H9 (cell line): ENCODE measurements at regions not wholly inside any gene's neighbourhood (a gene's known extent, or its start where the extent isn't known, plus 50 kb on each side); places are given as distances from the start of the nearest gene placed in this dataset.

ENCODE experiments used
- DNase-seq: peaks from one replicate; pipeline ENCODE4 v3.0.0-alpha.2; 2017
- H2AFZ ChIP-seq: one replicate; pipeline ENCODE4 v1.6.1; 2013; ENCODE audit warnings: mild to moderate bottlenecking, low read length, control low read depth, moderate library complexity
- H2AK5ac ChIP-seq: 2 replicates; pipeline ENCODE4 v1.6.1; 2013; ENCODE audit warnings: low read length, control low read depth, mixed read lengths; ENCODE audit not compliant: insufficient read length
- H2BK120ac ChIP-seq: one replicate; pipeline ENCODE4 v1.6.1; 2013; ENCODE audit warnings: low read depth, mild to moderate bottlenecking, low read length, control low read depth, inconsistent platforms; ENCODE audit not compliant: poor library complexity, severe bottlenecking
- H2BK12ac ChIP-seq: 2 replicates; pipeline ENCODE4 v1.6.1; 2013; ENCODE audit warnings: low read length, control low read depth, mixed read lengths, low read depth; ENCODE audit not compliant: insufficient read length
- H2BK15ac ChIP-seq: 2 replicates; pipeline ENCODE4 v1.6.1; 2013; ENCODE audit warnings: low read depth, low read length, control low read depth
- H2BK20ac ChIP-seq: one replicate; pipeline ENCODE4 v1.6.1; 2013; ENCODE audit warnings: low read depth, mild to moderate bottlenecking, low read length, control low read depth, inconsistent platforms; ENCODE audit not compliant: poor library complexity, severe bottlenecking
- H2BK5ac ChIP-seq: 2 replicates; pipeline ENCODE4 v1.6.1; 2013; ENCODE audit warnings: low read length, control low read depth, mixed read lengths; ENCODE audit not compliant: insufficient read length
- H3K14ac ChIP-seq: 2 replicates; pipeline ENCODE4 v1.6.1; 2013; ENCODE audit warnings: low read length, control low read depth; ENCODE audit not compliant: insufficient read depth
- H3K18ac ChIP-seq: 2 replicates; pipeline ENCODE4 v1.6.1; 2013; ENCODE audit warnings: low read depth, mild to moderate bottlenecking, mixed read lengths, low read length, control low read depth; ENCODE audit not compliant: insufficient read length
- H3K23ac ChIP-seq: 2 replicates; pipeline ENCODE4 v1.6.1; 2013; ENCODE audit warnings: low read length, control low read depth, mixed read lengths, low read depth; ENCODE audit not compliant: insufficient read length
- H3K23me2 ChIP-seq: 2 replicates; pipeline ENCODE4 v1.6.1; 2013; ENCODE audit warnings: low read depth, mild to moderate bottlenecking, mixed read lengths, low read length, control low read depth; ENCODE audit not compliant: insufficient read length, poor library complexity, severe bottlenecking
- H3K27ac ChIP-seq: 2 replicates; pipeline ENCODE4 v1.5.1; 2013; ENCODE audit warnings: low read length, control low read depth, mixed read lengths, low read depth; ENCODE audit not compliant: insufficient read length
- H3K27me3 ChIP-seq: 2 replicates; pipeline ENCODE4 v1.6.1; 2013; ENCODE audit warnings: low read length, control low read depth, inconsistent platforms; ENCODE audit not compliant: insufficient read depth
- H3K4ac ChIP-seq: 2 replicates; pipeline ENCODE4 v1.6.1; 2013; ENCODE audit warnings: low read depth, mild to moderate bottlenecking, control low read depth, inconsistent platforms, low read length, moderate library complexity
- H3K4me1 ChIP-seq: 2 replicates; pipeline ENCODE4 v1.6.1; 2013; ENCODE audit warnings: low read length, control low read depth, inconsistent platforms; ENCODE audit not compliant: insufficient read depth
- H3K4me2 ChIP-seq: 2 replicates; pipeline ENCODE4 v1.6.1; 2013; ENCODE audit warnings: low read length, control low read depth, mixed read lengths; ENCODE audit not compliant: insufficient read length, insufficient read depth
- H3K56ac ChIP-seq: 2 replicates; pipeline ENCODE4 v1.6.1; 2013; ENCODE audit warnings: low read depth, mild to moderate bottlenecking, mixed read lengths, low read length, control low read depth; ENCODE audit not compliant: insufficient read length
- H3K79me1 ChIP-seq: 2 replicates; pipeline ENCODE4 v1.6.1; 2013; ENCODE audit warnings: low read depth, mild to moderate bottlenecking, moderate library complexity, low read length, control low read depth, inconsistent platforms; ENCODE audit not compliant: insufficient read depth, poor library complexity, severe bottlenecking
- H3K79me2 ChIP-seq: 2 replicates; pipeline ENCODE4 v1.6.1; 2013; ENCODE audit warnings: low read length, control low read depth, inconsistent platforms; ENCODE audit not compliant: insufficient read depth
- H3K9ac ChIP-seq: 2 replicates; pipeline ENCODE4 v1.6.1; 2013; ENCODE audit warnings: low read length, control low read depth, mixed read lengths; ENCODE audit not compliant: insufficient read length; ENCODE audit errors: extremely low read depth
- H3K9me3 ChIP-seq: one replicate; pipeline ENCODE4 v1.6.1; 2013; ENCODE audit warnings: low read depth, low read length, inconsistent platforms; ENCODE audit not compliant: control insufficient read depth
- H3T11ph ChIP-seq: one replicate; pipeline ENCODE4 v1.6.1; 2013; ENCODE audit warnings: mild to moderate bottlenecking, low read length, control low read depth, inconsistent platforms
- H4K20me1 ChIP-seq: one replicate; pipeline ENCODE4 v1.6.1; 2013; ENCODE audit not compliant: control insufficient read depth, insufficient read length, insufficient read depth
- H4K5ac ChIP-seq: 2 replicates; pipeline ENCODE4 v1.6.1; 2013; ENCODE audit warnings: low read depth, mild to moderate bottlenecking, mixed read lengths, low read length, control low read depth; ENCODE audit not compliant: insufficient read length
- H4K8ac ChIP-seq: replicated peaks from 2 replicates; pipeline ENCODE4 v1.6.1; 2013; ENCODE audit warnings: low read length, control low read depth, mixed read lengths, low read depth; ENCODE audit not compliant: insufficient read length
- H4K91ac ChIP-seq: 2 replicates; pipeline ENCODE4 v1.6.1; 2013; ENCODE audit warnings: low read depth, mild to moderate bottlenecking, moderate library complexity, mixed read lengths, low read length, control low read depth; ENCODE audit not compliant: insufficient read length
- H3K27ac Mint-ChIP-seq, 3 experiments: 2 replicates in 2 of 3; 3 replicates in 1 of 3; pipeline ENCODE4 v1.8.0; 2020 to 2021; ENCODE audit warnings: mixed read lengths in 3 of 3, mild to moderate bottlenecking in 1 of 3, moderate library complexity in 1 of 3
- H3K27me3 Mint-ChIP-seq: 2 replicates; pipeline ENCODE4 v1.8.0; 2021; ENCODE audit warnings: low read depth, mild to moderate bottlenecking, moderate library complexity, mixed read lengths
- H3K36me3 Mint-ChIP-seq, 3 experiments: 2 replicates in 2 of 3; 3 replicates in 1 of 3; pipeline ENCODE4 v1.8.0; 2020 to 2021; ENCODE audit warnings: low read depth in 3 of 3, mixed read lengths in 3 of 3; ENCODE audit not compliant: insufficient read depth in 1 of 3
- H3K4me1 Mint-ChIP-seq, 2 experiments: 2 replicates each; pipeline ENCODE4 v1.8.0; 2020; ENCODE audit warnings: mixed read lengths in 2 of 2
- H3K4me3 Mint-ChIP-seq, 2 experiments: 2 replicates in 1 of 2; 3 replicates in 1 of 2; pipeline ENCODE4 v1.8.0; 2020 to 2021; ENCODE audit warnings: mild to moderate bottlenecking in 2 of 2, mixed read lengths in 2 of 2, moderate library complexity in 1 of 2
- H3K9me3 Mint-ChIP-seq, 2 experiments: 2 replicates in 1 of 2; 3 replicates in 1 of 2; pipeline ENCODE4 v1.8.0; 2020; ENCODE audit warnings: mild to moderate bottlenecking in 2 of 2, mixed read lengths in 2 of 2, moderate library complexity in 1 of 2
- CTCF ChIP-seq: fragments of 200-600 bp; sonication (generic); conservative IDR thresholded peaks from 3 replicates; pipeline ENCODE4 v1.8.0; 2021; ENCODE audit warnings: antibody characterized with exemption, mild to moderate bottlenecking
- WGBS: extraction: QIAGEN DNeasy Blood & Tissue Kit; methylation state at CpG from one replicate; pipeline ENCODE4 v1.1.7; 2013; ENCODE audit warnings: missing lambda C conversion rate, low lambda C conversion rate, mixed read lengths; ENCODE audit not compliant: insufficient read length; ENCODE audit errors: extremely low coverage; 5-methylcytosine and 5-hydroxymethylcytosine counted together

- Histone ChIP-seq H3K23me2 (no peaks in the 10 kb centered on the region), H4K8ac (no peak overlapping the region), H3K79me1 (no peaks in the 10 kb centered on the region), H3K9me3 (no peaks in the 10 kb centered on the region), H3K18ac (no peak overlapping the region), H3K4me2 (no peak overlapping the region), H3K4me1 (no peaks in the 10 kb centered on the region), H3K4ac (no peak overlapping the region), H4K20me1 (no peaks in the 10 kb centered on the region), H3K27ac (no peak overlapping the region), H4K5ac (no peak overlapping the region), H2AK5ac (no peak overlapping the region), H2AFZ (no peak overlapping the region), H3K79me2 (no peaks in the 10 kb centered on the region), H2BK12ac (no peak overlapping the region), H3T11ph (no peak overlapping the region), H2BK20ac (no peak overlapping the region), H2BK120ac (no peak overlapping the region), H2BK5ac (no peak overlapping the region), H3K14ac (no peak overlapping the region), H3K23ac (no peak overlapping the region), H4K91ac (no peak overlapping the region), H3K9ac (no peak overlapping the region), H3K27me3 (no peaks in the 10 kb centered on the region), H3K56ac (no peak overlapping the region), H2BK15ac (no peak overlapping the region)
- H3K27ac Mint-ChIP-seq, result no peak overlapping the region
- no CpG with 5 or more reads among the region's 28 CpGs for WGBS
- DNase-seq, result no peak
- peaks cover 2 to 3% of the 10 kb centered on the region in 2 experiments; a peak in 1 of 5 replicates for H3K9me3 Mint-ChIP-seq
- H3K36me3 Mint-ChIP-seq, result peaks cover 0 to 4% (median 0%) of the 10 kb centered on the region in 3 experiments; a peak in 4 of 7 replicates
- TF ChIP-seq CTCF, result no peak
- H3K4me1 Mint-ChIP-seq, result peaks cover 5 to 6% of the 10 kb centered on the region in 2 experiments; a peak in 3 of 4 replicates
- no peak overlapping the region for H3K4me3 Mint-ChIP-seq
- peaks cover 12% of the 10 kb centered on the region for H3K27me3 Mint-ChIP-seq
Observed at GRCh38 chr16:86700046-86700945, 121.9 kb downstream of the FOXL1 start.
